ENCODE measurements at regions not wholly inside any gene's neighbourhood (a gene's known extent, or its start where the extent isn't known, plus 50 kb on each side); places are given as distances from the start of the nearest gene placed in this dataset.
"Not testable (repeated sequence)": the region's sequence is repeated elsewhere in the genome, so short reads cannot be mapped to it uniquely, and the experiment has no call there.

GRCh38 chr5:79924936-79925893 lies 65.8 kb downstream of the MTX3 start:
- Mint-ChIP-seq H3K4me1 (peaks cover 26% of the 10 kb centered on the region), H3K9me3 (ENCODE audit: low read depth) (peaks cover 2% of the 10 kb centered on the region), H3K27me3 (peaks cover 14% of the 10 kb centered on the region), H3K4me3 (no peak overlapping the region), H3K36me3 (no peaks in the 10 kb centered on the region), H3K27ac (no peak overlapping the region)
- ATAC-seq (peak; percentile 71), DNase-seq (peak; percentile 54)
- CTCF ChIA-PET: interaction anchor here (0.8 to 6.9 kb wide), 9 partner anchors 13 to 159 kb away, joined by 3 to 48 read pairs (median 4); no protein-coding TSS in a partner anchor

- H3K36me3 Mint-ChIP-seq: no peaks in the 10 kb centered on the region
- DNase-seq (no peak), ATAC-seq (no peak)
- H3K9me3 Mint-ChIP-seq (ENCODE audit: low read depth): peaks cover 5% of the 10 kb centered on the region
- H3K4me3 Mint-ChIP-seq: no peak overlapping the region
- peaks cover 19% of the 10 kb centered on the region for H3K4me1 Mint-ChIP-seq
- CTCF ChIA-PET: interaction anchor here (1.3 to 6.9 kb wide), 2 partner anchors 41 to 161 kb away, joined by 3 to 48 read pairs; no protein-coding TSS in a partner anchor
- H3K27me3 Mint-ChIP-seq: peaks cover 19% of the 10 kb centered on the region
- H3K27ac Mint-ChIP-seq: no peak overlapping the region
These were observed 67.6 kb downstream of the MTX3 start for GRCh38 chr5:79923431-79923830.

GRCh38 chr5:79922626-79923025 lies 68.4 kb downstream of the MTX3 start:
- DNase-seq (no peak), ATAC-seq (no peak)
- no peak overlapping the region for H3K4me3 Mint-ChIP-seq
- H3K4me1 Mint-ChIP-seq: peaks cover 11% of the 10 kb centered on the region
- no peak overlapping the region for H3K27ac Mint-ChIP-seq
- peaks cover 5% of the 10 kb centered on the region for H3K9me3 Mint-ChIP-seq (ENCODE audit: low read depth)
- CTCF ChIA-PET: interaction anchor here (6.9 kb wide), 1 partner anchor 161 kb away, joined by 48 read pairs; no protein-coding TSS in a partner anchor
- H3K36me3 Mint-ChIP-seq: no peaks in the 10 kb centered on the region
- H3K27me3 Mint-ChIP-seq: peaks cover 22% of the 10 kb centered on the region

GRCh38 chr5:79907452-79907851 lies 83.6 kb downstream of the MTX3 start:
- H3K36me3 Mint-ChIP-seq; ATAC-seq; CTCF ChIA-PET; H3K4me3 Mint-ChIP-seq; H3K4me1 Mint-ChIP-seq; H3K27ac Mint-ChIP-seq; DNase-seq; H3K9me3 Mint-ChIP-seq (ENCODE audit: low read depth): not testable (repeated sequence)
- peaks cover 16% of the 10 kb centered on the region for H3K27me3 Mint-ChIP-seq

- not testable (repeated sequence) for H3K4me3 Mint-ChIP-seq
These were observed 88.5 kb downstream of the MTX3 start for GRCh38 chr5:79902571-79902970.

GRCh38 chr5:79901631-79902030 lies 89.4 kb downstream of the MTX3 start:
- ATAC-seq: no peak

More at GRCh38 chr5:79902571-79902970, 88.5 kb downstream of the MTX3 start:
- H3K36me3 Mint-ChIP-seq; ATAC-seq; H3K9me3 Mint-ChIP-seq (ENCODE audit: low read depth); H3K4me1 Mint-ChIP-seq; CTCF ChIA-PET; DNase-seq; H3K27ac Mint-ChIP-seq: not testable (repeated sequence)
- peaks cover 35% of the 10 kb centered on the region for H3K27me3 Mint-ChIP-seq

GRCh38 chr5:79898611-79899010 lies 92.5 kb downstream of the MTX3 start:
- Mint-ChIP-seq H3K4me3 (no peak overlapping the region), H3K9me3 (ENCODE audit: low read depth) (no peaks in the 10 kb centered on the region), H3K4me1 (no peaks in the 10 kb centered on the region), H3K27ac (no peak overlapping the region), H3K27me3 (peaks cover 57% of the 10 kb centered on the region), H3K36me3 (no peaks in the 10 kb centered on the region)
- DNase-seq (no peak), ATAC-seq (no peak)
- CTCF ChIA-PET: no interaction called here

More at GRCh38 chr5:79901631-79902030, 89.4 kb downstream of the MTX3 start:
- peaks cover 41% of the 10 kb centered on the region for H3K27me3 Mint-ChIP-seq
- CTCF ChIA-PET: no interaction called here
- DNase-seq: no peak
- H3K4me1 Mint-ChIP-seq: no peaks in the 10 kb centered on the region
- no peak overlapping the region for H3K27ac Mint-ChIP-seq
- H3K9me3 Mint-ChIP-seq (ENCODE audit: low read depth): no peaks in the 10 kb centered on the region
- H3K4me3 Mint-ChIP-seq: no peak overlapping the region
- H3K36me3 Mint-ChIP-seq: no peaks in the 10 kb centered on the region

- H3K27me3 Mint-ChIP-seq: peaks cover 64% of the 10 kb centered on the region
- DNase-seq: no peak
- no peak for ATAC-seq
- H3K4me3 Mint-ChIP-seq: no peak overlapping the region
- no peaks in the 10 kb centered on the region for H3K9me3 Mint-ChIP-seq (ENCODE audit: low read depth)
- no peaks in the 10 kb centered on the region for H3K36me3 Mint-ChIP-seq
- CTCF ChIA-PET: no interaction called here
- no peak overlapping the region for H3K27ac Mint-ChIP-seq
- H3K4me1 Mint-ChIP-seq: no peaks in the 10 kb centered on the region
These were observed 97.1 kb downstream of the MTX3 start for GRCh38 chr5:79893976-79894375.

GRCh38 chr5:79893485-79893884 lies 97.6 kb downstream of the MTX3 start:
- no peak for DNase-seq
- Mint-ChIP-seq H3K4me3 (no peak overlapping the region), H3K36me3 (no peaks in the 10 kb centered on the region), H3K27me3 (peaks cover 59% of the 10 kb centered on the region), H3K9me3 (ENCODE audit: low read depth) (no peaks in the 10 kb centered on the region), H3K4me1 (no peaks in the 10 kb centered on the region), H3K27ac (no peak overlapping the region)
- no peak for ATAC-seq
- CTCF ChIA-PET: no interaction called here

- ATAC-seq: no peak
- Mint-ChIP-seq H3K36me3 (no peaks in the 10 kb centered on the region), H3K27ac (no peak overlapping the region), H3K9me3 (ENCODE audit: low read depth) (peaks cover 5% of the 10 kb centered on the region), H3K27me3 (peaks cover 40% of the 10 kb centered on the region), H3K4me1 (no peaks in the 10 kb centered on the region), H3K4me3 (no peak overlapping the region)
- CTCF ChIA-PET: interaction anchor here (0.6 kb wide), 1 partner anchor 342 kb away, joined by 4 read pairs; no protein-coding TSS in a partner anchor
- DNase-seq: no peak
These were observed 100.2 kb downstream of the MTX3 start for GRCh38 chr5:79890930-79891249.

- Mint-ChIP-seq H3K4me1 (no peaks in the 10 kb centered on the region), H3K36me3 (no peaks in the 10 kb centered on the region), H3K9me3 (ENCODE audit: low read depth) (peaks cover 5% of the 10 kb centered on the region), H3K27ac (no peak overlapping the region), H3K27me3 (peaks cover 34% of the 10 kb centered on the region), H3K4me3 (no peak overlapping the region)
- no peak for DNase-seq
- CTCF ChIA-PET: no interaction called here
- ATAC-seq: no peak
These were observed 100.7 kb downstream of the MTX3 start for GRCh38 chr5:79890119-79890929.

- peaks cover 24% of the 10 kb centered on the region for H3K27me3 Mint-ChIP-seq
These were observed 102.4 kb downstream of the MTX3 start for GRCh38 chr5:79888643-79889042.

GRCh38 chr5:79886925-79887655 lies 104.0 kb downstream of the MTX3 start:
- H3K27me3 Mint-ChIP-seq: peaks cover 15% of the 10 kb centered on the region
- CTCF ChIA-PET: interaction anchor here (0.7 kb wide), 1 partner anchor 196 kb away, joined by 4 read pairs; no protein-coding TSS in a partner anchor
- peaks cover 6% of the 10 kb centered on the region for H3K4me1 Mint-ChIP-seq
- H3K27ac Mint-ChIP-seq: no peak overlapping the region
- H3K36me3 Mint-ChIP-seq: no peaks in the 10 kb centered on the region
- no peak for ATAC-seq
- no peak for DNase-seq
- peaks cover 5% of the 10 kb centered on the region for H3K9me3 Mint-ChIP-seq (ENCODE audit: low read depth)
- no peak overlapping the region for H3K4me3 Mint-ChIP-seq

More at GRCh38 chr5:79888643-79889042, 102.4 kb downstream of the MTX3 start:
- Mint-ChIP-seq H3K9me3 (ENCODE audit: low read depth) (peaks cover 5% of the 10 kb centered on the region), H3K36me3 (no peaks in the 10 kb centered on the region), H3K4me1 (peaks cover 6% of the 10 kb centered on the region), H3K4me3 (no peak overlapping the region), H3K27ac (no peak overlapping the region)
- CTCF ChIA-PET: no interaction called here
- no peak for ATAC-seq
- DNase-seq: no peak

Data from activated CD8-positive, alpha-beta memory T cell treated with anti-CD3 and anti-CD28 coated beads, Interleukin-2, amount 10 ng/mL, durations not matched to agents 7 days and 5 days (primary cell).